Bronchial epithelial cell (primary cell): ENCODE measurements at regions not wholly inside any gene's neighbourhood (a gene's known extent, or its start where the extent isn't known, plus 50 kb on each side); places are given as distances from the start of the nearest gene placed in this dataset.

Experiments used
- DNase-seq: peaks from one replicate; pipeline ENCODE4 v3.0.0-alpha.2; 2010; ENCODE audit warnings: low read depth
- FAIRE-seq: peaks from 2 replicates; lab custom pipeline; 2011; peaks lifted over from hg19 to GRCh38; lab: Jason Lieb, UNC
- H3K27me3 ChIP-seq: 2 replicates; pipeline ENCODE4 v1.5.1; 2011; ENCODE audit warnings: low read length; ENCODE audit not compliant: control insufficient read depth, insufficient read depth
- H3K36me3 ChIP-seq: 2 replicates; pipeline ENCODE4 v1.5.1; 2011; ENCODE audit warnings: low read length; ENCODE audit not compliant: control insufficient read depth, insufficient read depth
- H3K4me3 ChIP-seq: 2 replicates; pipeline ENCODE4 v1.5.1; 2011; ENCODE audit warnings: mild to moderate bottlenecking, low read depth, low read length, control low read depth
- CTCF ChIP-seq: IDR thresholded peaks from 2 replicates; pipeline ENCODE4 v1.5.1; 2011; ENCODE audit warnings: mild to moderate bottlenecking, moderate library complexity, low read length, control low read depth, inconsistent platforms; ENCODE audit not compliant: insufficient read depth, severe bottlenecking

- no peak for FAIRE-seq
- no peak for TF ChIP-seq CTCF
Observed at GRCh38 chr3:150265305-150265704, 142.8 kb upstream of the TSC22D2 start.

GRCh38 chr3:150264561-150265279 lies 143.4 kb upstream of the TSC22D2 start:
- FAIRE-seq, result no peak
- no peak for DNase-seq
- no peak overlapping the region for H3K4me3 ChIP-seq
- no peak for TF ChIP-seq CTCF
- no peaks in the 10 kb centered on the region for H3K36me3 ChIP-seq
- H3K27me3 ChIP-seq, result no peaks in the 10 kb centered on the region

More at GRCh38 chr3:150265305-150265704, 142.8 kb upstream of the TSC22D2 start:
- no peaks in the 10 kb centered on the region for H3K27me3 ChIP-seq
- no peaks in the 10 kb centered on the region for H3K36me3 ChIP-seq
- DNase-seq, result no peak
- no peak overlapping the region for H3K4me3 ChIP-seq

- no peak for TF ChIP-seq CTCF
- no peaks in the 10 kb centered on the region for H3K27me3 ChIP-seq
- no peaks in the 10 kb centered on the region for H3K36me3 ChIP-seq
- FAIRE-seq (no peak), DNase-seq (no peak)
- no peak overlapping the region for H3K4me3 ChIP-seq
Observed at GRCh38 chr3:150261958-150262357, 146.1 kb upstream of the TSC22D2 start.

GRCh38 chr3:150261418-150261817 lies 146.7 kb upstream of the TSC22D2 start:
- no peak overlapping the region for H3K4me3 ChIP-seq
- FAIRE-seq, result no peak
- H3K36me3 ChIP-seq, result no peaks in the 10 kb centered on the region
- no peak for TF ChIP-seq CTCF
- DNase-seq, result no peak
- H3K27me3 ChIP-seq, result no peaks in the 10 kb centered on the region

- Histone ChIP-seq H3K36me3 (no peaks in the 10 kb centered on the region), H3K27me3 (no peaks in the 10 kb centered on the region), H3K4me3 (no peak overlapping the region)
- no peak for DNase-seq
- TF ChIP-seq CTCF, result no peak
- no peak for FAIRE-seq
Observed at GRCh38 chr3:150260398-150260710, 147.7 kb upstream of the TSC22D2 start.
